ENCODE measurements at regions not wholly inside any gene's neighbourhood (a gene's known extent, or its start where the extent isn't known, plus 50 kb on each side); places are given as distances from the start of the nearest gene placed in this dataset.

- peaks cover 7% of the 10 kb centered on the region for H3K4me1 Mint-ChIP-seq (ENCODE audit: low read depth, unreplicated experiment)
- no peaks in the 10 kb centered on the region for H3K36me3 Mint-ChIP-seq (ENCODE audit: low read depth, unreplicated experiment)
- Histone ChIP-seq H3K36me3 (ENCODE audit: insufficient read depth, low read length) (no peaks in the 10 kb centered on the region), H3K9me3 (ENCODE audit: insufficient read depth, low read depth, low read length) (no peaks in the 10 kb centered on the region), H3K4me3 (ENCODE audit: insufficient read depth, low read depth, low read length) (no peak overlapping the region), H3K79me2 (ENCODE audit: insufficient read depth, low read length) (no peaks in the 10 kb centered on the region), H3K9ac (ENCODE audit: low read length) (no peak overlapping the region), H3K4me1 (ENCODE audit: insufficient read depth, low read length) (peaks cover 9% of the 10 kb centered on the region), H3K27me3 (ENCODE audit: insufficient read depth, low read length) (peaks cover 37% of the 10 kb centered on the region), H4K20me1 (ENCODE audit: insufficient read depth, low read length) (no peaks in the 10 kb centered on the region), H3K27ac (ENCODE audit: low read depth, low read length) (no peak overlapping the region), H3K4me2 (ENCODE audit: low read length) (no peak overlapping the region), H2AFZ (ENCODE audit: low read depth, low read length) (no peak overlapping the region)
- no peak overlapping the region for H3K27ac Mint-ChIP-seq (ENCODE audit: unreplicated experiment)
- no peaks in the 10 kb centered on the region for H3K9me3 Mint-ChIP-seq (ENCODE audit: unreplicated experiment)
- DNase-seq (ENCODE audit: low read depth) = no peak
- TF ChIP-seq EZH2 (IDR thresholded peaks at IDR 0.05; ENCODE audit: insufficient read depth, low read length) = no peak
- TF ChIP-seq CTCF (IDR thresholded peaks at IDR 0.05; ENCODE audit: insufficient read depth, low read depth, low read length) = no peak
- H3K27me3 Mint-ChIP-seq (ENCODE audit: low read depth, unreplicated experiment) = peaks cover 43% of the 10 kb centered on the region
- no peak for FAIRE-seq
- no peak overlapping the region for H3K4me3 Mint-ChIP-seq (ENCODE audit: unreplicated experiment)
Observed at GRCh38 chr11:19430346-19430745, 189.6 kb upstream of the E2F8 start.

GRCh38 chr11:19429108-19429760 lies 188.5 kb upstream of the E2F8 start:
- no peaks in the 10 kb centered on the region for H4K20me1 ChIP-seq (ENCODE audit: insufficient read depth, low read length)
- no peak overlapping the region for H3K27ac ChIP-seq (ENCODE audit: low read depth, low read length)
- H3K79me2 ChIP-seq (ENCODE audit: insufficient read depth, low read length) = no peaks in the 10 kb centered on the region
- H3K4me2 ChIP-seq (ENCODE audit: low read length) = no peak overlapping the region
- H3K9ac ChIP-seq (ENCODE audit: low read length) = no peak overlapping the region
- H3K27ac Mint-ChIP-seq (ENCODE audit: unreplicated experiment) = no peak overlapping the region
- no peak overlapping the region for H3K4me3 Mint-ChIP-seq (ENCODE audit: unreplicated experiment)
- TF ChIP-seq CTCF (IDR thresholded peaks at IDR 0.05; ENCODE audit: insufficient read depth, low read depth, low read length) (no peak), EZH2 (IDR thresholded peaks at IDR 0.05; ENCODE audit: insufficient read depth, low read length) (no peak)
- peaks cover 7% of the 10 kb centered on the region for H3K4me1 Mint-ChIP-seq (ENCODE audit: low read depth, unreplicated experiment)
- peaks cover 37% of the 10 kb centered on the region for H3K27me3 ChIP-seq (ENCODE audit: insufficient read depth, low read length)
- H3K4me3 ChIP-seq (ENCODE audit: insufficient read depth, low read depth, low read length) = no peak overlapping the region
- no peaks in the 10 kb centered on the region for H3K9me3 ChIP-seq (ENCODE audit: insufficient read depth, low read depth, low read length)
- H3K4me1 ChIP-seq (ENCODE audit: insufficient read depth, low read length) = peaks cover 9% of the 10 kb centered on the region
- no peak for FAIRE-seq
- H3K36me3 ChIP-seq (ENCODE audit: insufficient read depth, low read length) = no peaks in the 10 kb centered on the region
- H3K36me3 Mint-ChIP-seq (ENCODE audit: low read depth, unreplicated experiment) = no peaks in the 10 kb centered on the region
- no peaks in the 10 kb centered on the region for H3K9me3 Mint-ChIP-seq (ENCODE audit: unreplicated experiment)
- no peak for DNase-seq (ENCODE audit: low read depth)
- peaks cover 43% of the 10 kb centered on the region for H3K27me3 Mint-ChIP-seq (ENCODE audit: low read depth, unreplicated experiment)
- H2AFZ ChIP-seq (ENCODE audit: low read depth, low read length) = no peak overlapping the region

GRCh38 chr11:19428206-19429002 lies 187.7 kb upstream of the E2F8 start:
- Mint-ChIP-seq H3K4me1 (ENCODE audit: low read depth, unreplicated experiment) (peaks cover 7% of the 10 kb centered on the region), H3K4me3 (ENCODE audit: unreplicated experiment) (no peak overlapping the region), H3K27ac (ENCODE audit: unreplicated experiment) (no peak overlapping the region), H3K36me3 (ENCODE audit: low read depth, unreplicated experiment) (no peaks in the 10 kb centered on the region), H3K9me3 (ENCODE audit: unreplicated experiment) (no peaks in the 10 kb centered on the region), H3K27me3 (ENCODE audit: low read depth, unreplicated experiment) (peaks cover 43% of the 10 kb centered on the region)
- FAIRE-seq (no peak), DNase-seq (ENCODE audit: low read depth) (no peak)
- Histone ChIP-seq H3K79me2 (ENCODE audit: insufficient read depth, low read length) (no peaks in the 10 kb centered on the region), H3K27me3 (ENCODE audit: insufficient read depth, low read length) (peaks cover 37% of the 10 kb centered on the region), H3K9ac (ENCODE audit: low read length) (no peak overlapping the region), H3K36me3 (ENCODE audit: insufficient read depth, low read length) (no peaks in the 10 kb centered on the region), H3K27ac (ENCODE audit: low read depth, low read length) (no peak overlapping the region), H3K9me3 (ENCODE audit: insufficient read depth, low read depth, low read length) (no peaks in the 10 kb centered on the region), H4K20me1 (ENCODE audit: insufficient read depth, low read length) (no peaks in the 10 kb centered on the region), H3K4me3 (ENCODE audit: insufficient read depth, low read depth, low read length) (no peak overlapping the region), H3K4me2 (ENCODE audit: low read length) (no peak overlapping the region), H2AFZ (ENCODE audit: low read depth, low read length) (no peak overlapping the region), H3K4me1 (ENCODE audit: insufficient read depth, low read length) (peaks cover 9% of the 10 kb centered on the region)
- TF ChIP-seq CTCF (IDR thresholded peaks at IDR 0.05; ENCODE audit: insufficient read depth, low read depth, low read length) (no peak), EZH2 (IDR thresholded peaks at IDR 0.05; ENCODE audit: insufficient read depth, low read length) (no peak)
